Activated CD4-positive, alpha-beta T cell treated with anti-CD3 and anti-CD28 coated beads, Interleukin-2, amount 10 ng/mL, durations not matched to agents 24 days and 14 days (primary cell): ENCODE measurements at regions not wholly inside any gene's neighbourhood (a gene's known extent, or its start where the extent isn't known, plus 50 kb on each side); places are given as distances from the start of the nearest gene placed in this dataset.
"Not testable (repeated sequence)": the region's sequence is repeated elsewhere in the genome, so short reads cannot be mapped to it uniquely, and the experiment has no call there.

Experiments
- DNase-seq: peaks from one replicate; pipeline ENCODE4 v3.0.0; 2022
- H3K27ac Mint-ChIP-seq: one replicate; pipeline ENCODE4 v1.8.0; 2022; ENCODE audit warnings: mild to moderate bottlenecking, mixed read lengths
- H3K27me3 Mint-ChIP-seq: one replicate; pipeline ENCODE4 v1.8.0; 2022; ENCODE audit warnings: mixed read lengths
- H3K36me3 Mint-ChIP-seq: one replicate; pipeline ENCODE4 v1.8.0; 2022; ENCODE audit warnings: low read depth, mild to moderate bottlenecking, mixed read lengths
- H3K4me1 Mint-ChIP-seq: one replicate; pipeline ENCODE4 v1.8.0; 2021; ENCODE audit warnings: mixed read lengths
- H3K4me3 Mint-ChIP-seq: one replicate; pipeline ENCODE4 v1.8.0; 2022; ENCODE audit warnings: mild to moderate bottlenecking, moderate library complexity, mixed read lengths
- H3K9me3 Mint-ChIP-seq: one replicate; pipeline ENCODE4 v1.8.0; 2021; ENCODE audit warnings: mixed read lengths
- intact Hi-C: fragments of 100-400 bp; cut with micrococcal nuclease; formaldehyde crosslinking; loops from one replicate; pipeline ENCODE4 v1.15.1; 2023

DNA sequence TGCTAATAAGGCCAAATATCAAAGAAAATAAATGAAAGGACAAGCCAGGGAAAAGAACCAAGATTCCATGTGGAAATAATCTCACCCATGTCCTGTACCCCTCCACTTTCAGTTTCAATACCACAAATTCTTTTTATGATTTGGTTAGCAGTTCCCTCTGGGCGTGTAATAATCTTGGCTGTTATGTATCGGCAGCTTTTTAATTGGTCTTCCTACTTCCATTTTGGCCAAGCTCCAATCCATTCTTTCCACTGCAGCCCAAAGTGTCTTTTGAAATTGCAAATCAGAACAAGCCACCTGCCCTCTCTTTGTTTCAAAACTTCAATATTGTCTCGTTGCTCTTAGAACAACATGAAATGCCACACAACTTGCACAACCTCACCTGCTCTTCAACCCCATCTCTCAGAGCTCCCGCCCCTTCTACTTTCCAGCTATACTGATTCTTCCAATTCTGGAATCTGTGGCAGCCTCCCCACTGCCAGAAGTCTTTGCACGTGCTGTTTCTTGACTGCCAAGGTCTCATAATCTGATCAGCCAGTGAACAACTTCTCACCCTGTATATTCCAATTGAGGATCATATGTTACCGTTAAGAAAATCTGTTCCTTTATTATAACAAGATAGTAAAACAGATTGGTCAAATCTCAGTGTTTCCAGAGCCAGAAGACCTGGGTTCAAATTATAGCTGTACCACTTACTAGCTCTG, 354.5 kb downstream of the CBLN4 start:
- no peak overlapping the region for H3K27ac Mint-ChIP-seq
- no peak for DNase-seq
- H3K27me3 Mint-ChIP-seq: no peaks in the 10 kb centered on the region
- H3K4me3 Mint-ChIP-seq: no peak overlapping the region
- intact Hi-C loops: no loop called here
- H3K36me3 Mint-ChIP-seq: no peaks in the 10 kb centered on the region
- H3K9me3 Mint-ChIP-seq: peaks cover 7% of the 10 kb centered on the region
- H3K4me1 Mint-ChIP-seq: no peaks in the 10 kb centered on the region

DNA sequence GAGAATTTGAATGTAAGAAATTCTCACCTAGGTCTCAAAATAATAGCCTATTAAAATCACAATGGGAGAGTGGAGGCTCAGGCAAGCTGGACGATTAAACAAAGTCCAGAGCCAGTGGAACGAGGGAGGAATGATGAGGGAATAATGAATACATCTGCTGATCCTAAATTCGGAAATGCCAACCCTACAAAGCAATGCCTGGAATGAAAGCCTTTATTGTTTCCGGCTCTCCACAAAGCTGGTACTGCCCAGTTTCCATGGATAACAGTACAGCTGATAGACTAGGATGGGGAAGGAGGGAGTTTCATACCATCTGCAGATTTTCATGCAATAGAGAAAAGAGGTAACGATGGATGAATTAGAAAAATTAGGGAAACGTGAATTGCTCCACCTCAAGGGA, 356.1 kb downstream of the CBLN4 start:
- no peak overlapping the region for H3K27ac Mint-ChIP-seq
- no peak for DNase-seq
- no peaks in the 10 kb centered on the region for H3K27me3 Mint-ChIP-seq
- intact Hi-C loops: no loop called here
- no peaks in the 10 kb centered on the region for H3K4me1 Mint-ChIP-seq
- H3K4me3 Mint-ChIP-seq: no peak overlapping the region
- H3K9me3 Mint-ChIP-seq: peaks cover 7% of the 10 kb centered on the region
- no peaks in the 10 kb centered on the region for H3K36me3 Mint-ChIP-seq

DNA sequence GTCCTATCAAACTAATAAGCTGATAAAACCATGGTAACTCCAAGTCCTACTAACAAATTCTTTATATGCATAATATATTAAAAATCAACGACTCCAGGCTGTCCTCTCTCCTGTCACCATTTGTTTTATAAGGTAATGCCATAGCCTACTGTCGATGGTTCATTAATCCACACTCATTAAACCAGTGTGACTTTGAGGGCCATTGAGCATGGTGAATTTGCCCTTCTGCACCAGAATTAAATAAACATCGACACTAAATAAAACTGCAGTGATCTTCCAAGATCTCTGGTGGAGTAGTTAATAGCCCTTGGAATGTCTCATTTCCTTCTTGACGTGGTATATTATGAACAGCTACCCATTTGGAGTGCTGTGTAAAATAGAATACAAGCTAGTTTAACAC, 358.5 kb downstream of the CBLN4 start:
- Mint-ChIP-seq H3K27me3 (no peaks in the 10 kb centered on the region), H3K4me1 (no peaks in the 10 kb centered on the region), H3K9me3 (peaks cover 7% of the 10 kb centered on the region), H3K4me3 (no peak overlapping the region), H3K27ac (no peak overlapping the region), H3K36me3 (no peaks in the 10 kb centered on the region)
- no peak for DNase-seq
- intact Hi-C loops: no loop called here

DNA sequence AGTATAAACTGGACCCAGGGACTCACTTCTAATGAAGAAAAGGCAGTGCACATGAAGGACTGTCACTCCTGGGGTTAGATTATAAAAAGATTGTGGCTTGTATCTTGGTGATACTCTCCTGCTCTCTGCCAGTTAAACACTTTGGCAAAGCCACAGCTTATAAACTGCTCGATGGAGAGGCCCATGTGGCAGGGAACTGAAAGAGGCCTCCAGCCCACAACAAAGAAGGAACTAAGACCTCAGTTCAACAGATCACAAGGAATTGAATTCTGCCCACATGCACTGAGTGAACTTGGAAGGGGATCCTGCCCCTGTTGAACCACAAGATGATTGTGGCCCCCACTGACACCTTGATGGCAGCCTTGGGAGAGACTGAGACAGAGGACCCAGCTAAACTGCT, 363.8 kb downstream of the CBLN4 start:
- no peaks in the 10 kb centered on the region for H3K36me3 Mint-ChIP-seq
- no peaks in the 10 kb centered on the region for H3K27me3 Mint-ChIP-seq
- no peak overlapping the region for H3K4me3 Mint-ChIP-seq
- H3K27ac Mint-ChIP-seq: no peak overlapping the region
- intact Hi-C loops: no loop called here
- H3K4me1 Mint-ChIP-seq: no peaks in the 10 kb centered on the region
- H3K9me3 Mint-ChIP-seq: peaks cover 4% of the 10 kb centered on the region
- no peak for DNase-seq

DNA sequence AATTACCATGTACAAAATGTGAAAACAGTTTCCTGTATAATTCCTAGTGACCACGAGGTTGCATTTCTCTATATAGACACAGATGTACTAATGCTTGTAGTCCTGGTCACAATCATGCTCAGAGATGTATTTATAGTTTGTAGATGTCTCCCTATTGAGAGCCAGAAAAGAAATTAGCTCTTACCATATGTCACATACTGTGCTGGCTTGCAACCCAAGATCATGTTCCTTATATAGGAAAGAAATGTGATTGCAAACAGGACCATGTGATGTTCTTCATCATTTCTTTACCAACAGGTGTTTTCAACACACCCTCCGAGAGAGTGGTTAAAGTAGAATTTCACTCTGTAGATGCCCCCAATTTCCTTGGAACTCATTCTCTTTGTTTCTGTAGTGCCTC, 369.4 kb downstream of the CBLN4 start:
- H3K27me3 Mint-ChIP-seq: no peaks in the 10 kb centered on the region
- intact Hi-C loops: no loop called here
- H3K9me3 Mint-ChIP-seq: peaks cover 7% of the 10 kb centered on the region
- H3K36me3 Mint-ChIP-seq: no peaks in the 10 kb centered on the region
- no peak overlapping the region for H3K27ac Mint-ChIP-seq
- DNase-seq: no peak
- no peaks in the 10 kb centered on the region for H3K4me1 Mint-ChIP-seq
- H3K4me3 Mint-ChIP-seq: no peak overlapping the region

DNA sequence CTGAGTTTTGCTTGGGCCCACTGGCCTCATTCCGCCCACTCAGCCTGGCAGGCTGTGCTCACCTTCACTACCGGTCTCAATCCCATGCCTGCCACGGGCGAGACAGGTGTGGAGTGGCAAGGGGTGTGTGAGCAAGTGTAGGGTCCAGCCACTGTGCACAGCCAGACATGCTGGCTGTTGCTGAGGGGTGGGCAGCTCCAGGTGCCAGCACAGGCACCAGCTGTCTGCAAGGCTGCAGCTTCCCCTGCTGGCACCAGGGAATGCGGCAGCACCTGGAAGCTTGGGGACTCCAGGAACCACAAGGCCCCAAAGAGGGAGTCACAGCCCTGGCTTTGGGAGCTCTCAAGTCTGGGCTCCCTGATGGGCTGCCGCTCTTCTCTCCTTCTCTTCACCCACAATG, 372.7 kb downstream of the CBLN4 start:
- no peak overlapping the region for H3K4me3 Mint-ChIP-seq
- H3K4me1 Mint-ChIP-seq: no peaks in the 10 kb centered on the region
- peak; percentile 31 for DNase-seq
- no peak overlapping the region for H3K27ac Mint-ChIP-seq
- no peaks in the 10 kb centered on the region for H3K36me3 Mint-ChIP-seq
- H3K9me3 Mint-ChIP-seq: peaks cover 7% of the 10 kb centered on the region
- H3K27me3 Mint-ChIP-seq: no peaks in the 10 kb centered on the region
- intact Hi-C loops: no loop called here

DNA sequence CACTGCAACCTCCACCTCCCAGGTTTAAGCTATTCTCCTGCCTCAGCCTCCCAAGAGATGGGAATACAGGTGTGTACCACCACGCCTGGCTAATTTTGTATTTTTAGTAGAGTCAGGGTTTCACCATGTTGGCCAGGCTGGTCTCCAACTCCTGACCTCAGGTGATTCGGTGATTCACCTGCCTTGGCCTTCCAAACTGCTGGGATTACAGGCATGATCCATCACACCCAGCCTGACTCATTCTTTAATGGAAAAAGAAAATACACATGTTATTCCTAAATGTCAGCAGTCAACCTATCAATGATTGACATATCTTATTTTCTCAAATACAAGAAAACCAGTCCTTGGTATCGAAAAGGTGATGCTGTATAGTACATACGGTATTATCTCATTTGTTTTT, 376.2 kb downstream of the CBLN4 start:
- H3K36me3 Mint-ChIP-seq, H3K9me3 Mint-ChIP-seq, H3K4me1 Mint-ChIP-seq, H3K4me3 Mint-ChIP-seq, intact Hi-C loops, H3K27ac Mint-ChIP-seq, H3K27me3 Mint-ChIP-seq: not testable (repeated sequence)
- peak; percentile 25 for DNase-seq

DNA sequence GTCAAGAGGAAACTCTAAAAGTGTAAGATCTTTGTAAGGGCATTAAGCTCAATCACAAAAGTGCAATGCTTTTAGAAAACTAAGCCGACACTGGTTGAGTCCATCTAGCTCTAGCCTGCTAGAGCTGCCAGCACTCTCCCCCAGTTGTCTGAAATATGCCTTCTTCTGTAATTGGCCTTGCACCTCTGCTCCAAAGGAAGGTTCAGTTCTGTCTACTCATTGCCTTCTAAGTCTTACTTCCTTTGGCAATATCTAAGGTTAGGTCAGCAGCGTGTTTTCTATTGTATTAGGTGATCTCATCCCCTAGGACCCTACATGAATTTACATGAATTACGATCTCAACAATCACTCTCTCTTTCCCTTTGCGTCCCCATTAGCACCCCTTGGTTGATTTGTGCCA, 378.6 kb downstream of the CBLN4 start:
- Mint-ChIP-seq H3K4me3 (no peak overlapping the region), H3K27ac (no peak overlapping the region), H3K27me3 (no peaks in the 10 kb centered on the region), H3K9me3 (peaks cover under 1% of the 10 kb centered on the region), H3K36me3 (no peaks in the 10 kb centered on the region), H3K4me1 (no peaks in the 10 kb centered on the region)
- DNase-seq: peak; percentile 12
- intact Hi-C loops: no loop called here

DNA sequence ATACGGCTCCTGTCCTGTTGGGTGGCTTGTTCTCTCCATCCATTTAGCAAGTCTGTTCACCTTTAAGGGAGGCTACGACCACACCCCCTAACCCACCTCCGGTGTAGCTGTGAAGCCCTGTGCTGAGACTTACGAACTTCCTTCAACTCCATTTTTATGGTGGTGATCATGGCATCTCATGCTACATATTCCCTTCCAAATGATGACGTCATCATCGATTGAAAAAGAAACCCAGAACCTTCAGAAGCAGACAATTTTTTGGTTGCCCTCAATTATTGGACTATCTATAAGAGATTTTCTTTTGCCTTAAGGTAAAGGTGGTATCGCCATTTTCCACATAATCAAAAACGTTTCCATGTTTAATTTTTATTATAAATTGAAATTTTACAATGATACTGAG, 389.0 kb downstream of the CBLN4 start:
- Mint-ChIP-seq H3K4me3 (no peak overlapping the region), H3K27ac (no peak overlapping the region), H3K36me3 (no peaks in the 10 kb centered on the region), H3K4me1 (no peaks in the 10 kb centered on the region), H3K27me3 (no peaks in the 10 kb centered on the region), H3K9me3 (peaks cover 5% of the 10 kb centered on the region)
- DNase-seq: no peak
- intact Hi-C loops: no loop called here

DNA sequence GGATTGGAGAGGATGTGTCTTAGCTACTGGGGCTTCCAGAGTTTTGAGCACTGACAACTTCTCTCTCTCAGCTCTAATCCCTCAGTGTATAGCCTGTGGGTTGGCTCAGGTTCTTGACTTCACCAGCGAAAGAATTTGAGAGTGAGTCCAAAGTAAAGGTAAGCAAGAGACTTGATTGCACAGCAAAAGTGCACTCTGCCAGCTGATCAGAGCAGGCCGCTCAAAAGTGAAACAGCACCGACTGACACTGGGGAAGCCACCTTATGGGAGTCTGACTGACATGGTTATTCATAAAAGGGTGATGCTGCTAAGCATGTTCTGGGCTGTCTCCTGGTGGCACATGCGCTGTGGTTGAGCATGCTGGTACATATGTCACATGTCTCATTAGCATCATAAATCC, 389.5 kb downstream of the CBLN4 start:
- no peaks in the 10 kb centered on the region for H3K4me1 Mint-ChIP-seq
- peaks cover 4% of the 10 kb centered on the region for H3K9me3 Mint-ChIP-seq
- no peak overlapping the region for H3K27ac Mint-ChIP-seq
- no peak overlapping the region for H3K4me3 Mint-ChIP-seq
- no peak for DNase-seq
- no peaks in the 10 kb centered on the region for H3K36me3 Mint-ChIP-seq
- H3K27me3 Mint-ChIP-seq: no peaks in the 10 kb centered on the region
- intact Hi-C loops: no loop called here

DNA sequence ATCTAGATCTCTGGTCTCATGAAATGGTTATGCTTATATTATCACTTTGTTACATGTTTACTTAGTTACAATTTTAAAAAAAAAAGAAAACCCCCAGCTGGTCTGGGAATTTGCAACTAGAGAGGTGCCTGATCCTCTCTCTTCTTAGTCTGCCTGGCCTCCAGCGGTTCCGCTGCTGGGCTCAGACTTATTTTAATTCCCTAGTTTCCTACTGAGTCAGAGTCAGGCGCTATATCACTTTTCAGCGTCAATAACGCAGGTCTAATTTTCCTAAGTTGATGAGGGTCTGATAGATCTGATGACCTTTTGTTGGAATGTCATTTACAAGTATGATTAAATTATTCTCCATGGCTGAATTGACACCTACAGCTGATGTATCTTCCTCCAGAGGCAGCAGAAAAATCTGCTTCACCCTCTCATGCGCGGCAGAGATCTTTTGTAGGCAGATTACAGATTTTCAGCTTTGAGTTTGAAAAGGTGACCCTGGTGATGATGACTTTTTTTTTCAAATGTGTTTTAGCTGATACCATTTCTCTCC, 391.0 kb downstream of the CBLN4 start:
- Mint-ChIP-seq H3K27ac (no peak overlapping the region), H3K9me3 (peaks cover 4% of the 10 kb centered on the region), H3K4me3 (no peak overlapping the region), H3K36me3 (no peaks in the 10 kb centered on the region), H3K27me3 (no peaks in the 10 kb centered on the region), H3K4me1 (no peaks in the 10 kb centered on the region)
- no peak for DNase-seq
- intact Hi-C loops: no loop called here

DNA sequence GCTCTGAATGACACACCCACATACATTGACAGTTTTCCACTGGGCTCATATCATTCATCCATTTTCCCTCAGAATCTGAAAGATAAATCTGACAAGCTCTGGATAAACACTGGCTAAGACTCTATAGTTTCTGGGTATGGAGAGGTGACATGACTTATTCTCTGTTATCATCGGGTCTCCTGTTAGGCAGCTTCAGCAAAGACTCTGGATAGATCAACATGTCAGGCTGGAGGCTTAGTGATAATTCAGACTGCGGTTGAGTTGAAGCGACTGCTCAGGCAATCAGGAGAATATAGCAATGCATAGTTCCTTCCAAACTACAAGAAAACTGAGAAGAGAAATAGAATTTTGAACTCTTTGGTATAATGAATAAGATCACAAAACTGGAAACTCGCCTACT, 394.6 kb downstream of the CBLN4 start:
- Mint-ChIP-seq H3K27ac (no peak overlapping the region), H3K9me3 (peaks cover 4% of the 10 kb centered on the region), H3K4me3 (no peak overlapping the region), H3K36me3 (no peaks in the 10 kb centered on the region), H3K27me3 (no peaks in the 10 kb centered on the region), H3K4me1 (no peaks in the 10 kb centered on the region)
- intact Hi-C loops: no loop called here
- no peak for DNase-seq

DNA sequence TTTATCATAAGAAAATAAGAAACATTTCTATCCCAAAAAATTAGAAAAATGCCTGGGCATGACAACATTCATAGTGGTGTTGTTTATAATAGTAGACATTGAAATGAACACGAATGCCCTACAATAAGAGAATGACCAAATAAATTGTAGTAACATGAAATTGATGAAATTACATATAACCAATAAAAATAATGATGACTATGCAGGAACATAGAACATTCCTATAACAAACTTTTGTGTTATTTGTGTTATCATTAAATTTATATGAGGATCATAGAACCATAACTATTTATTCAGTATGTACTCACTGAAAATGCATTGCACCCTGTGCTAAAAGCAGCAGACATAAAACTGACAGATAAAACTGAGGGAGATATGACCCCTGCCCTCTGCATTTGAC, 399.7 kb downstream of the CBLN4 start:
- Mint-ChIP-seq H3K9me3 (peaks cover 9% of the 10 kb centered on the region), H3K36me3 (no peaks in the 10 kb centered on the region), H3K4me1 (no peaks in the 10 kb centered on the region), H3K4me3 (no peak overlapping the region), H3K27ac (no peak overlapping the region), H3K27me3 (no peaks in the 10 kb centered on the region)
- intact Hi-C loops: no loop called here
- DNase-seq: no peak

DNA sequence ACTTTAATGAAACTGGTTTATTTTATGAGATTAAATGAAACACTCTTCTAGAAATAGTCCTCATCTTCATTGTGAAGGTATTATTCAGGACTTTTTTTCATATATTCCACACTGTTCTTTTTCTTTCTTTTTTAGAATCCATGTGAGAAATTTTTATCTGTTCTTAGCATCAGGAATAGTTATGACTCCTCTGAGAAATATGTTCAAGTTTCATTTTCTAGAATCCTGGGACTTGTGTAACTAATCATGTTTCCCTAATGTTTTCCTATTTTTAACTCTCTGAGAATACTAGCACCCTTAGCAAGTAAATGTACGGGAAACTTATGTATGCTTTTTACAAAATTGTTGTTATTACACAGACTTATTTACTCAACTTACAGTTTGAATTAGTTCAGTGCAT, 407.8 kb downstream of the CBLN4 start:
- Mint-ChIP-seq H3K9me3 (peaks cover 2% of the 10 kb centered on the region), H3K27ac (no peak overlapping the region), H3K4me3 (no peak overlapping the region), H3K4me1 (no peaks in the 10 kb centered on the region), H3K27me3 (no peaks in the 10 kb centered on the region), H3K36me3 (no peaks in the 10 kb centered on the region)
- DNase-seq: no peak
- intact Hi-C loops: no loop called here

DNA sequence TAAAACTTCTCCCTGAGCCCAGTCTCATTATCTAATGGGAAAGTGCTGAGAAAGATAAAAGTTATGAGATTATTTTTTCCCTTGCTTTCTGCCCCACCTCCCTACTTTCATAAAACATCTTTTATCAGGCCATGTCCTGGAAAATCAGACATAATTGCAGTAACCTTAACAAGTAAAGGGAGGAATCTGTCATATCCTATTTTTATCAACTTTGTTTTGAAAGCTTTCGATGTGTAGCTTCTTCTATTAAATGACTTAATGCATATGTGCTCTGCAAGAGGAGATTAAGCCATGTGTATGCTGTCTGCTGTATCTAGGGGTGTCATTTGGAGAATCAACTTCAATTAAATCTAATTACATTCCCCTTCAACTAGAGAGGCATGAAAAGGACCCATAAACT, 408.9 kb downstream of the CBLN4 start:
- Mint-ChIP-seq H3K27me3 (no peaks in the 10 kb centered on the region), H3K4me1 (no peaks in the 10 kb centered on the region), H3K36me3 (no peaks in the 10 kb centered on the region), H3K27ac (no peak overlapping the region), H3K4me3 (no peak overlapping the region), H3K9me3 (no peaks in the 10 kb centered on the region)
- no peak for DNase-seq
- intact Hi-C loops: no loop called here
